H1 (cell line): ENCODE measurements at regions not wholly inside any gene's neighbourhood (a gene's known extent, or its start where the extent isn't known, plus 50 kb on each side); places are given as distances from the start of the nearest gene placed in this dataset.

Source experiments
- CHD1 ChIP-seq: IDR thresholded peaks from 2 replicates; pipeline ENCODE4 v1.6.1; 2012; ENCODE audit warnings: low read depth, low read length, improper control_type of control experiment
- CTCF ChIP-seq, 3 experiments: IDR thresholded peaks; 1 replicate in 2 of 3; 2 replicates in 1 of 3; pipeline versions ENCODE4 v1.5.1 to v1.6.1; 2011; ENCODE audit warnings: low read length in 3 of 3, mild to moderate bottlenecking in 3 of 3, inconsistent platforms in 2 of 3, low read depth in 1 of 3, moderate library complexity in 1 of 3; ENCODE audit not compliant: insufficient read depth in 1 of 3; ENCODE audit errors: control extremely low read depth in 1 of 3
- RXRA ChIP-seq: IDR thresholded peaks from 2 replicates; pipeline ENCODE4 v1.6.1; 2011; ENCODE audit warnings: low read depth, mild to moderate bottlenecking, low read length, moderate library complexity; ENCODE audit not compliant: insufficient read depth
- SAP30 ChIP-seq: fragments of 300-600 bp; sonication (generic); IDR thresholded peaks from 2 replicates; pipeline ENCODE4 v1.7.1; 2012; ENCODE audit warnings: low read length, moderate library complexity, mild to moderate bottlenecking, inconsistent platforms; ENCODE audit not compliant: insufficient read depth, insufficient replicate concordance
- SRF ChIP-seq: IDR thresholded peaks from 2 replicates; pipeline ENCODE4 v1.6.1; 2011; ENCODE audit warnings: mild to moderate bottlenecking, low read depth, low read length, moderate library complexity
- TF ChIP-seq, protein P1 (sequence below): IDR thresholded peaks from 2 replicates; pipeline ENCODE4 v1.6.1; 2011; ENCODE audit warnings: low read length, improper control_type of control experiment

- TF ChIP-seq CHD1 = no peak
- TF ChIP-seq, protein P1, sequence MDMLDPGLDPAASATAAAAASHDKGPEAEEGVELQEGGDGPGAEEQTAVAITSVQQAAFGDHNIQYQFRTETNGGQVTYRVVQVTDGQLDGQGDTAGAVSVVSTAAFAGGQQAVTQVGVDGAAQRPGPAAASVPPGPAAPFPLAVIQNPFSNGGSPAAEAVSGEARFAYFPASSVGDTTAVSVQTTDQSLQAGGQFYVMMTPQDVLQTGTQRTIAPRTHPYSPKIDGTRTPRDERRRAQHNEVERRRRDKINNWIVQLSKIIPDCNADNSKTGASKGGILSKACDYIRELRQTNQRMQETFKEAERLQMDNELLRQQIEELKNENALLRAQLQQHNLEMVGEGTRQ = no peak
- TF ChIP-seq SRF = no peak
- TF ChIP-seq SAP30 = no peak
- no peak for TF ChIP-seq CTCF (IDR thresholded peaks at IDR 0.05; ENCODE audit: control extremely low read depth in 1 of 3, insufficient read depth in 1 of 3, low read depth in 1 of 3, low read length in 3 of 3)
- TF ChIP-seq RXRA = no peak
- TF ChIP-seq, all 59 proteins: peak for 0
These were observed 1656.6 kb upstream of the IGFBP7 start (continued) for GRCh38 chr4:58766763-58767162.
